Astrocyte (in vitro differentiated cells and primary cell): ENCODE measurements at regions not wholly inside any gene's neighbourhood (a gene's known extent, or its start where the extent isn't known, plus 50 kb on each side); places are given as distances from the start of the nearest gene placed in this dataset.

Source experiments
- EZH2 ChIP-seq: IDR thresholded peaks from 2 replicates; pipeline ENCODE4 v1.6.1; 2012; ENCODE audit warnings: mild to moderate bottlenecking, low read length, inconsistent platforms; ENCODE audit not compliant: insufficient read depth
- TF ChIP-seq, protein P1 (sequence below): IDR thresholded peaks from 2 replicates; pipeline ENCODE4 v1.5.1; 2011; ENCODE audit warnings: low read depth, mild to moderate bottlenecking, inconsistent platforms, low read length, moderate library complexity; ENCODE audit not compliant: insufficient read depth

DNA sequence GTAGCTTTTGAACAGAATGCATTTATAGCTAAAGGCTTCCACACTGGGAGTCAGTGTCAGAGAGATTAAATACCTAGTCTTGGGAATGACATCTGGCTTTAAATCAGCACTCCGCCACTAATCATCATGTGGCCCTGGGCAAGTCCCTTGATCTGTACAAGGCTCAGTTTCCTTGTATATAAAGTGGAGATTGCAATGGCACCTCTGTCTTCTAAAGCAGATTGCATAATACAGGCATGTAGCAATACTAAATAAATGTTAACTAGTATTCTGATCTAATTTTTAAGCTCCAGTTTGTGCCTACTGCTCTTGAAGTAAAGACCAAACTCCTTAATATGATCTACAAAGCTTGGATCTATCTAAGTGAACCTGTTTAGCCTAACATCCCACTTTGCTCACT, 249.4 kb downstream of the PLPP3 start:
- TF ChIP-seq, protein P1, sequence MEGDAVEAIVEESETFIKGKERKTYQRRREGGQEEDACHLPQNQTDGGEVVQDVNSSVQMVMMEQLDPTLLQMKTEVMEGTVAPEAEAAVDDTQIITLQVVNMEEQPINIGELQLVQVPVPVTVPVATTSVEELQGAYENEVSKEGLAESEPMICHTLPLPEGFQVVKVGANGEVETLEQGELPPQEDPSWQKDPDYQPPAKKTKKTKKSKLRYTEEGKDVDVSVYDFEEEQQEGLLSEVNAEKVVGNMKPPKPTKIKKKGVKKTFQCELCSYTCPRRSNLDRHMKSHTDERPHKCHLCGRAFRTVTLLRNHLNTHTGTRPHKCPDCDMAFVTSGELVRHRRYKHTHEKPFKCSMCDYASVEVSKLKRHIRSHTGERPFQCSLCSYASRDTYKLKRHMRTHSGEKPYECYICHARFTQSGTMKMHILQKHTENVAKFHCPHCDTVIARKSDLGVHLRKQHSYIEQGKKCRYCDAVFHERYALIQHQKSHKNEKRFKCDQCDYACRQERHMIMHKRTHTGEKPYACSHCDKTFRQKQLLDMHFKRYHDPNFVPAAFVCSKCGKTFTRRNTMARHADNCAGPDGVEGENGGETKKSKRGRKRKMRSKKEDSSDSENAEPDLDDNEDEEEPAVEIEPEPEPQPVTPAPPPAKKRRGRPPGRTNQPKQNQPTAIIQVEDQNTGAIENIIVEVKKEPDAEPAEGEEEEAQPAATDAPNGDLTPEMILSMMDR = no peak
- TF ChIP-seq EZH2 = no peak
